HCT116 (cell line): ENCODE measurements at regions not wholly inside any gene's neighbourhood (a gene's known extent, or its start where the extent isn't known, plus 50 kb on each side); places are given as distances from the start of the nearest gene placed in this dataset.

ENCODE experiments used
- ATAC-seq: fragments of 200-7000 bp; cut with Tn5 transposase; 2 replicates; pipeline ENCODE4 v1.9.1; 2020; ENCODE audit warnings: mild to moderate bottlenecking, moderate library complexity
- BruUV-seq: library from RNA; stranded (reverse); fragments of 400-500 nt; replicated peaks from 2 replicates; lab custom pipeline; 2021; lab: Mats Ljungman, UMichigan
- CTCF ChIA-PET: fragments of 300-600 bp; sonication (Branson Sonifier 250); formaldehyde crosslinking; loops from one replicate; lab custom pipeline; 2021; ENCODE audit warnings: antibody characterized with exemption; lab: Charles Lee
- POLR2A ChIA-PET: fragments of 300-600, 350-600 bp; sonication (Branson Sonifier 250); formaldehyde crosslinking; loops from one replicate; lab custom pipeline; 2021; ENCODE audit warnings: antibody characterized with exemption; lab: Charles Lee
- RAD21 ChIA-PET, 2 experiments: fragments of 300-600 bp; sonication (Branson Sonifier 250); formaldehyde crosslinking; loops; one replicate each; lab custom pipeline; 2023; ENCODE audit warnings: low total read pairs in 2 of 2; ENCODE audit not compliant: uncharacterized antibody in 2 of 2, unreplicated experiment in 2 of 2, low non-redundant PET in 1 of 2; lab: Charles Lee
- DNase-seq: peaks from one replicate; pipeline ENCODE4 v3.0.0-alpha.2; 2010; ENCODE audit warnings: low read depth, low spot score
- H2AFZ ChIP-seq: fragments of 200-600 bp; shearing (Covaris generic), sonication (generic); 2 replicates; pipeline ENCODE4 v1.6.1; 2017; ENCODE audit warnings: low read depth, mixed run types, mixed read lengths, antibody characterized with exemption, low read length; ENCODE audit not compliant: poor library complexity, severe bottlenecking
- H3K27ac ChIP-seq: 2 replicates; pipeline ENCODE4 v1.5.1; 2012; ENCODE audit warnings: low read depth, low read length
- H3K27me3 ChIP-seq: fragments of 200-600 bp; sonication (generic); 2 replicates; pipeline ENCODE4 v1.6.1; 2016; ENCODE audit warnings: mixed run types, low read length, mixed read lengths; ENCODE audit not compliant: insufficient read depth
- H3K36me3 ChIP-seq, 2 experiments: fragments of 200-500 bp in 1 of 2; fragments of 200-600 bp in 1 of 2; sonication (Bioruptor generic) in 1 of 2; sonication (generic) in 1 of 2; 2 replicates each; pipeline versions ENCODE4 v1.5.1 to v1.6.1; 2014 to 2016; ENCODE audit warnings: low read length in 2 of 2, inconsistent platforms in 1 of 2, mixed read lengths in 1 of 2, mixed run types in 1 of 2; ENCODE audit not compliant: insufficient read depth in 2 of 2, control insufficient read depth in 1 of 2
- H3K4me1 ChIP-seq, 2 experiments: fragments of 200-600 bp in 1 of 2; sonication (generic) in 1 of 2; 2 replicates each; pipeline versions ENCODE4 v1.5.1 to v1.6.1; 2012 to 2017; ENCODE audit warnings: low read length in 2 of 2, inconsistent platforms in 1 of 2, mild to moderate bottlenecking in 1 of 2, mixed read lengths in 1 of 2, mixed run types in 1 of 2, moderate library complexity in 1 of 2; ENCODE audit not compliant: insufficient read depth in 2 of 2, control insufficient read depth in 1 of 2
- H3K4me2 ChIP-seq: fragments of 200-600 bp; sonication (generic); 2 replicates; pipeline ENCODE4 v1.6.1; 2017; ENCODE audit warnings: mixed run types, low read length, mixed read lengths
- H3K4me3 ChIP-seq, 2 experiments: fragments of 200-600 bp in 1 of 2; sonication (generic) in 1 of 2; replicated peaks in 1 of 2; 2 replicates each; pipeline ENCODE4 v1.5.1; 2011 to 2016; ENCODE audit warnings: low read length in 2 of 2, control low read depth in 1 of 2, low read depth in 1 of 2, mild to moderate bottlenecking in 1 of 2, mixed read lengths in 1 of 2, mixed run types in 1 of 2
- H3K79me2 ChIP-seq: fragments of 200-600 bp; sonication (generic); 2 replicates; pipeline ENCODE4 v1.6.1; 2017; ENCODE audit warnings: mild to moderate bottlenecking, mixed run types, low read length, moderate library complexity, mixed read lengths; ENCODE audit not compliant: insufficient read depth
- H3K9ac ChIP-seq: fragments of 200-600 bp; sonication (generic); 2 replicates; pipeline ENCODE4 v1.6.1; 2016; ENCODE audit warnings: low read length, mixed read lengths
- H3K9me2 ChIP-seq: fragments of 200-600 bp; sonication (generic), shearing (Covaris generic); 2 replicates; pipeline ENCODE4 v1.6.1; 2017; ENCODE audit warnings: mixed run types, mild to moderate bottlenecking, moderate library complexity; ENCODE audit not compliant: insufficient read depth
- H3K9me3 ChIP-seq, 2 experiments: fragments of 200-500 bp in 1 of 2; fragments of 200-600 bp in 1 of 2; sonication (Bioruptor generic) in 1 of 2; sonication (generic) in 1 of 2; 2 replicates each; pipeline ENCODE4 v1.6.1; 2014 to 2017; ENCODE audit warnings: low read length in 2 of 2, mixed read lengths in 2 of 2, inconsistent platforms in 1 of 2, low read depth in 1 of 2, mild to moderate bottlenecking in 1 of 2, mixed run types in 1 of 2, moderate library complexity in 1 of 2; ENCODE audit not compliant: control insufficient read depth in 1 of 2, insufficient read depth in 1 of 2
- H4K20me1 ChIP-seq: fragments of 200-600 bp; sonication (generic), shearing (Covaris generic); 2 replicates; pipeline ENCODE4 v1.6.1; 2017; ENCODE audit warnings: mixed run types, mild to moderate bottlenecking, moderate library complexity; ENCODE audit not compliant: insufficient read depth
- EGR1 ChIP-seq: IDR thresholded peaks from 2 replicates; pipeline ENCODE4 v1.6.1; 2012; ENCODE audit warnings: low read depth
- EZH2phosphoT487 ChIP-seq: fragments of 200-600 bp; IDR thresholded peaks from 2 replicates; pipeline ENCODE4 v1.6.1; 2018; ENCODE audit warnings: antibody characterized with exemption, borderline replicate concordance
- FOSL1 ChIP-seq: IDR thresholded peaks from 2 replicates; pipeline ENCODE4 v1.6.1; 2012; ENCODE audit warnings: low read depth
- JUND ChIP-seq: IDR thresholded peaks from 2 replicates; pipeline ENCODE4 v1.6.1; 2012
- POLR2A ChIP-seq: IDR thresholded peaks from 2 replicates; pipeline ENCODE4 v1.7.0; 2011; ENCODE audit warnings: borderline replicate concordance; ENCODE audit not compliant: insufficient read depth, insufficient read length; ENCODE audit errors: extremely low read depth
- POLR2AphosphoS5 ChIP-seq: IDR thresholded peaks from 2 replicates; pipeline ENCODE4 v1.6.1; 2011; ENCODE audit warnings: mild to moderate bottlenecking, low read depth, low read length, moderate library complexity
- RAD21 ChIP-seq: IDR thresholded peaks from 2 replicates; pipeline ENCODE4 v1.6.1; 2012; ENCODE audit warnings: low read depth, mild to moderate bottlenecking
- REST ChIP-seq: IDR thresholded peaks from 2 replicates; pipeline ENCODE4 v1.6.1; 2012; ENCODE audit warnings: low read depth
- SIN3A ChIP-seq: IDR thresholded peaks from 2 replicates; pipeline ENCODE4 v1.6.1; 2012; ENCODE audit warnings: low read depth
- SP1 ChIP-seq: IDR thresholded peaks from 2 replicates; pipeline ENCODE4 v1.6.1; 2012; ENCODE audit warnings: low read depth
- SRF ChIP-seq: IDR thresholded peaks from 2 replicates; pipeline ENCODE4 v1.6.1; 2012; ENCODE audit warnings: low read depth
- TCF7L2 ChIP-seq: IDR thresholded peaks from 2 replicates; pipeline ENCODE4 v1.7.0; 2011; ENCODE audit warnings: borderline replicate concordance, inconsistent platforms; ENCODE audit not compliant: insufficient read depth, insufficient read length; ENCODE audit errors: extremely low read depth
- ZBTB33 ChIP-seq: IDR thresholded peaks from 2 replicates; pipeline ENCODE4 v1.6.1; 2011; ENCODE audit warnings: mild to moderate bottlenecking, low read length, moderate library complexity; ENCODE audit not compliant: insufficient replicate concordance; ENCODE audit errors: extremely low read depth
- intact Hi-C: fragments of 100-400 bp; cut with micrococcal nuclease; formaldehyde crosslinking; loops from 2 replicates; pipeline ENCODE4 v1.10.0; 2022
- TF ChIP-seq, protein P1 (sequence below): IDR thresholded peaks from 2 replicates; pipeline ENCODE4 v1.6.1; 2012

- Histone ChIP-seq H3K79me2 (no peaks in the 10 kb centered on the region), H3K4me1 (no peaks in the 10 kb centered on the region), H3K9ac (no peak overlapping the region), H3K9me2 (no peaks in the 10 kb centered on the region), H3K27me3 (peaks cover 15% of the 10 kb centered on the region), H4K20me1 (no peaks in the 10 kb centered on the region), H3K36me3 (no peaks in the 10 kb centered on the region), H3K27ac (no peak overlapping the region), H3K9me3 (no peaks in the 10 kb centered on the region), H2AFZ (no peak overlapping the region), H3K4me3 (no peak overlapping the region), H3K4me2 (no peak overlapping the region)
- no TSS peak for BruUV-seq
- ATAC-seq, result no peak
- POLR2A ChIA-PET, result no interaction called here
- CTCF ChIA-PET, result no interaction called here
- TF ChIP-seq POLR2A, result no peak
- DNase-seq, result no peak
- RAD21 ChIA-PET, result no interaction called here
- intact Hi-C loops, result no loop called here
Observed at GRCh38 chr11:45076761-45077160, 69.7 kb upstream of the PRDM11 start.

DNA sequence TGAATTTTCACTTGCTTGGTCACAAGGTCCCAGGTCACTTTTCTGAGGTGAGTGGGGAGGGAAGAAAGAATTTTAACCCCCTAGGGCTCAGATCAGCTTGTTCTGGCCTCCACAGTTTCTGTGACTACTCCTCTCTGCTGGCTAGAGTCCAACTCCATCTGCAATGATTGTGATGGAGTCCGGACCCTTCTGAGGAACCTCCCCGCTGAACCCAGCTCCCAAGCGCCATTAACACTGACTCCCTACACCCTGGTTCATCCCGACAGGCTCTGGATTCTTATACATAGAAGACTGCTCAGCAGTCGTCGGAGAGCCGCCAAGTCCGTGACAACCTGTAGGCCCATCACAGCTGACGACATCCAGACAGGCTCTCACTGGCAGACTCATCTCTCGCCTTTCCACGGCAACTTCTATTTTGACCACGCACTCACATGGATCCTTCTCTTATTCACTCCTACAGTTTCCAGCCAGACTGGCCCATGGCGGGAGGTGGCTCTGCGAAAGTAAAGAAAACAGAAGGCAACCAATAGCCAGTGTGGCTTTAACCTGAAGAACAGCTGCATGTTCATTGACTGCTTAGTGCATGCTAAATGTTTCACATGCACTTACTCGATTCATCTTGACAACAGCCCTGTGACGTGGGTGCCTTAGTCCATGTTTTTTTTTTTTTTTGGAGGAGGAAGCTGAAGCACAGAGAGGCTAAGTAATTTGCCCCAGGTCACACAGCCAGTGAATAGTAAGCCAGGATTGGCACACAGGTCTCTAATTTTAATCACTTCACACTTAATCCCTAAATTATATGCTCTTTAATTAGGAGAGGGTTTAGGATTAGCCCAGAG, 68.0 kb upstream of the PRDM11 start:
- POLR2A ChIA-PET, result no interaction called here
- Histone ChIP-seq H3K79me2 (no peaks in the 10 kb centered on the region), H3K4me1 (no peaks in the 10 kb centered on the region), H3K9ac (no peak overlapping the region), H3K4me3 (no peak overlapping the region), H3K9me2 (no peaks in the 10 kb centered on the region), H2AFZ (no peak overlapping the region), H4K20me1 (no peaks in the 10 kb centered on the region), H3K27ac (no peak overlapping the region), H3K9me3 (no peaks in the 10 kb centered on the region), H3K4me2 (no peak overlapping the region), H3K36me3 (no peaks in the 10 kb centered on the region), H3K27me3 (peaks cover 21% of the 10 kb centered on the region)
- ATAC-seq (no peak), DNase-seq (no peak)
- CTCF ChIA-PET, result no interaction called here
- BruUV-seq, result no TSS peak
- RAD21 ChIA-PET, result no interaction called here
- intact Hi-C loops, result no loop called here
- TF ChIP-seq POLR2A (no peak), EGR1 (no peak), SP1 (no peak), SRF (no peak), EZH2phosphoT487 (no peak), REST (no peak), TCF7L2 (no peak), SIN3A (no peak), POLR2AphosphoS5 (no peak), RAD21 (no peak), ZBTB33 (no peak), FOSL1 (no peak), JUND (no peak)
- TF ChIP-seq, protein P1, sequence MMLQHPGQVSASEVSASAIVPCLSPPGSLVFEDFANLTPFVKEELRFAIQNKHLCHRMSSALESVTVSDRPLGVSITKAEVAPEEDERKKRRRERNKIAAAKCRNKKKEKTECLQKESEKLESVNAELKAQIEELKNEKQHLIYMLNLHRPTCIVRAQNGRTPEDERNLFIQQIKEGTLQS, result no peak
